Peyer's patch (tissue), 4 donors: ENCODE measurements at regions not wholly inside any gene's neighbourhood (a gene's known extent, or its start where the extent isn't known, plus 50 kb on each side); places are given as distances from the start of the nearest gene placed in this dataset.

ENCODE experiments used
- CTCF ChIP-seq, 6 experiments: fragments of 450-650 bp in 4 of 6; fragments of 200-600 bp in 2 of 6; sonication (generic) in 1 of 6; IDR thresholded peaks; one replicate each; pipeline ENCODE4 v1.5.1; 2017 to 2019; ENCODE audit warnings: antibody characterized with exemption in 6 of 6, mild to moderate bottlenecking in 3 of 6, moderate library complexity in 1 of 6
- POLR2A ChIP-seq, 2 donors: fragments of 450-650 bp; IDR thresholded peaks; one replicate each; pipeline ENCODE4 v1.5.1; 2017; ENCODE audit warnings: antibody characterized with exemption in 2 of 2, mild to moderate bottlenecking in 2 of 2, moderate library complexity in 2 of 2

- TF ChIP-seq CTCF (IDR thresholded peaks at IDR 0.05) (no peak), POLR2A (IDR thresholded peaks at IDR 0.05) (no peak)
These were observed 631.6 kb upstream of the NRSN1 start for GRCh38 chr6:23494367-23494766.
